ENCODE measurements at regions not wholly inside any gene's neighbourhood (a gene's known extent, or its start where the extent isn't known, plus 50 kb on each side); places are given as distances from the start of the nearest gene placed in this dataset.

GRCh38 chr2:114111329-114111728 lies 221.4 kb downstream of the ACTR3 start:
- TF ChIP-seq SMC3 (IDR thresholded peaks at IDR 0.05) (no peak), CEBPB (IDR thresholded peaks at IDR 0.05) (no peak), CTCF (IDR thresholded peaks at IDR 0.05) (no peak), REST (IDR thresholded peaks at IDR 0.05) (no peak), MAFK (IDR thresholded peaks at IDR 0.05; ENCODE audit: partially characterized antibody) (no peak), CBX2 (IDR thresholded peaks at IDR 0.05; ENCODE audit: borderline replicate concordance, low read depth) (no peak), KDM1A (IDR thresholded peaks at IDR 0.05; ENCODE audit: low read depth) (no peak), POLR2AphosphoS2 (conservative IDR thresholded peaks at IDR 0.05; ENCODE audit: low read length) (no peak), NFE2L2 (conservative IDR thresholded peaks at IDR 0.05; ENCODE audit: low read length) (no peak), ELK1 (IDR thresholded peaks at IDR 0.05; ENCODE audit: low read depth, low read length) (no peak)

Measured in A549 (cell line).